UCSD-AML1 (cell line): ENCODE measurements at regions not wholly inside any gene's neighbourhood (a gene's known extent, or its start where the extent isn't known, plus 50 kb on each side); places are given as distances from the start of the nearest gene placed in this dataset.

Experiments used
- DNase-seq: peaks from one replicate; lab custom pipeline; 2025; ENCODE audit not compliant: unreplicated experiment; lab: John Stamatoyannopoulos, UW

DNA sequence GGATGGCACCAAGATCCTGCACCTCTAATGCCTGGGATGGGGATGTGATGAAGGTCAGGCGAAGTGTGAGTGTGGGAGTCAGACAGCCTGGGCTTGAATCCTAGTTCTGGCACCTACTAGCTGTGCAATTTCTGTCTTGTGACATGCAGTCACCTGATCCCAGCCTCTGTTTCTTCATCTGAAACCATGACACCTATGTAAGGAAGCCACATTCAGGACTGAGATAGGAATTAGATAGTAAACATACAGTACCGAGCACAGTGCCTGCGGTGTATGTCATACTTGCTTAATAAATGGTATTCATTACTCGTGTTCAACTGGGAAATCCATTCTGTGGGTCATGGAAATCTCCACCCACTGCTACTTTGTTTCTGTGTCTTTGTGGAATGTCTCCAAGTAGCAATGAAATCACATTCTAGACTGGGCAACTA lies 140.6 kb upstream of the STC2 start:
- DNase-seq, result no peak

DNA sequence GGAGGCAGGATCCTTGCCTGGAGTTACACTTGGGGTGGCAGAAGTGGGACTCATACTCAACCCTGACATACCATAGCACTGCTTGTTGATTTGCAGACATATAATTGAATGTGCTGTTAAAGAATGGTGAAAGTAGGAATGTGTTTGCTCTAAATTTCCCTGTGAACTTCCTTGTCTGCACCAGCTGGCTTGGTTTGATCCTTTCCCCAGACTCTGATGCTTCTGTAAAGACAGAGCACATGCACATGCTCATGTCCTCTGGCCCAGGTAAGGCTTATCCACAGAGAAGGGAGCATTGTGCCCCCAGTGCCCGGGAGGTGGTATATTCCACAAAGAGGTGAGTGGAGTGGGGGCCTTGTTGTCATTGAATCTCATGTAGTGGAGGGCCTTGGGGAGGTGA lies 138.0 kb upstream of the STC2 start:
- DNase-seq, result no peak

DNA sequence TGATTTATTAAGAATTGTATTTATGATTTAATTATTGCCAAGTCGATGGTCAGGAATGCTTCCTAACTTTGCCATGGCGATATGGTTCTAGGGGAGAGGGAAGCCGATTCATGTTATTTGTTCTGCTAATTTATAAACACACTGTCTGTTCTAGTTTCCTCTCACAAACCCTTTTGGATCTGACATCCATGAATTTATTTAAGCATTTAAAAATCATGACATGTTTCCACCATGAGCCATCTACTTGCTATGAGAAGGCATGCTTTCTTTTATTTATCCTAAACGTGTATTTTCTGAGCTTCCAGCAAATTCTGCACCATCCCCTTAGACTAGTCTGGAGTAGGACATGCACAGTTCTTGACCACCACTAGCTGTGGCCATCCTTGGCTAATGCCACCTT lies 136.6 kb upstream of the STC2 start:
- no peak for DNase-seq

DNA sequence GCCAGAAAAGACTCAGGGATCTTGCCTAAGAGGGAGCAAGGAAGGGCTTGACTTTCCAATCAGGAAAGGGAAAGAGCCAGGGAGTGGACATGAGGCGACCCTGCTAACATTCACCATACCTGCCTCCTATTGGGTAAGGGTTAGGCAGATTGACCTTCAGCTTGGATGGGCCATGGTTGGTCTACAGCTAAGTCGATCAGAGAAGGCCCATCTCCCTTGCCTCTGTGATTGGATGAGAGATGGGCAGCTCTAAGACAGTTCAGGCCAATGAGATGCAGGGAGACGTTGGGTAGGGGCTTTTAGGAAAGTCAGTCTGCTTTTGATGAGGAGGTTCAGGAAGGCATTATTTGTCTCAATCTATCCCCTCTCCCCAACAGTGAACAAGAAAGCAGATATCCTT lies 135.0 kb upstream of the STC2 start:
- no peak for DNase-seq

DNA sequence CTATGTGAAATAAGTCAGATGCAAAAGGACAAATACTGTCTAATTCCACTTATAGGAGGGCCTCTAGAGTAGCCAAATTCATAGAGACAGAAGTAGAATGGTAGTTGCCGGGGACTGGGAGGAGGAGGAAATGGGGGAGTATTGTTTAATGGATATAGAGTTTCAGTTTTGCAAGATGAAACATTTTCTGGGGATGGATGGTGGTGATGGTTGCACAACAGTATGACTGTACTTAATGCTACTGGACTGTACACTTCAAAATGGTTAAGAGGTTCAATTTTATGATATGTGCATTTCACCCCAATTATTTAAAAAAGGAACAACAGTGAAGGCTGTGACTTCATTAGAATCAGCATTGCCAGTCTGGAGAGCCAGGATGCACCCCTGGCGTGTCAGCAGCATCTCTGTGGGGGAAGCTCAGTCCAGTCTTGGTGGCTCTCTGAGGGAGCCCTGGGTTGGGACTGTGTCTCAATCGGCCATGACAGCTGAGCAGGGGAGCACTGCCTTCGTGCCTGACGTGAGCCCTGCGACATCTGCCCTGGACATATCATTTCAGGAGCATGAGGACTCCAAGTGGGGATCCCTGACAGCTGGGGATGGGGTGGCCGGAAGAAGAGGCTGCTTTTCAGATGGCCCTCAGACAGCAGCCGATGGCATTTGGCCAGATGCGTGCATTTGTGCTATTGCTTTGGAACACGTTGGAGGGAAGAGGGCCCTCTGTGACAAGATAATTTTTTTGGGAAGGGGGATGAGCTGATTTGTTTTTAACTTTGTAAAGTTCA lies 130.8 kb upstream of the STC2 start:
- DNase-seq, result no peak

DNA sequence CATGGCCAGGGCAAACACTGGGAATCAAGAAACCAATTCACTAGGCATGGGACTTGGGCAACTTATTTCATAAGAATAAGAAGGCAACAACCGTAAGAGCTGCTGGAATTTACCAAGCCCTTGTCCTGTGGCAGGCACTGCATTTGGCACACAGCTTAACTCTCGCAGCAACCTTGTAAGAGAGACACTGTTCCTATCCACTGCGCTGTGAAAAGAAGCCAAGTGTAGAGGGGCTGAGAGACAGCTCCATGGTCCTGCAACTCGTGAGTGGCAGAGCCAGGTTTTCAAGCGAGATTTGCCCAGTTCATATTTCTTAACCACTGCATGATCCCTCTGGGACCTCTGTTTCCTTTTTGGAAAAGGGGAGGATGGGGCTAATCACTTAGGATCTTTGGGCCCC lies 129.3 kb upstream of the STC2 start:
- no peak for DNase-seq

DNA sequence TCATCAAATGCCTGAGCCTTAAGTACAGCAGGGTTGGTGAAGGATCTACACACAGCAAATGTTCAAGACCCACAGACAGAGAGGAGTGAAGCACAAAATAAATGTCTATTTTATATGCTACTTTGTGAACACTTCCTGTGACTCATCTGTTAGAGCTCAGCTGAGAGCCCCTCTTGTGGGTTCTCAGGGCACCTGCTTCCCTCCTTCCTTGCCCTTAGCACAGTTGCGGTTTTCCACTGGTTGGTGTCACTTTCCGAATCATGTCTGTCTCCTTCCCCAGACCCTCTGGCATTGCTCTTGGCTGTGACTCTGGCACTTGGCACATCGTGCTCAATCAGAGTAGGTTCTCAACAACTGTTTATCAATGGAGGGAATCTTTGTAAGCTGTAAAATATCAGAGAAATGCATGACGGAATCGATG lies 128.5 kb upstream of the STC2 start:
- DNase-seq, result peak; percentile 42

DNA sequence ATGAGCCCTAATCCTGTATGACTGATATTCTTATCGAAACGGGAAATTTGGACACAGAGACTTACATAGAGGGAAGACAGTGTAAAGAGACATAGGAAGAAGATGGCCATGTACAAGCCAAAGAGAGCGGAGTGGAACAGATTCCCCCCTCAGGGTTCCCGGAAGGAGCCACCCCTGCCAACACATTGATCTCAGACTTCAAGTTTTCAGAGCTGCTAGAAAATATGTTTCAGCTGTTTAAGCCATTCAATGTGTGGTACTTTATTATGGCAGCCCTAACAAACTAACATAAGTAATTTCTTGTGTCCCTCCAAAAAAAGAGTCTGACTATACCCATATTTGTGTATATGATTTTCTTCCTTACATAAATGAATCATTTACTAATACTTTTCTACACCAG lies 128.0 kb upstream of the STC2 start:
- no peak for DNase-seq

DNA sequence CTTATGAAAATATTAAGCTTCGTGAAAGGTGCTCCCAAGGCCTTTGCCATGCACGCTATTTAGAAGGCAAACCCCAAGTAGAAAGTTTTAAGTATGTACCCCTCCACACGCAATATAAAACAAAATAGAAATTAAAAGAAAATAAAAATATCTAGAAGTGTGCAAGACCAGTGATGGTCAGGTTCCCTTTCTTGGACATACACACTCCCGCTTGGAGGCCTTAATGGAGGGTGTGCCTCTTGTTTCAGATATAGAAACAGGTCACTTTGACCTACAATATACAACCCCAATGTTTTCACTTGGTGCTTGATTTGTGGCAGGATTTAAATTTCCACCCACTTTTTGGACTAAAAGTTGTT lies 127.4 kb upstream of the STC2 start:
- DNase-seq, result no peak

DNA sequence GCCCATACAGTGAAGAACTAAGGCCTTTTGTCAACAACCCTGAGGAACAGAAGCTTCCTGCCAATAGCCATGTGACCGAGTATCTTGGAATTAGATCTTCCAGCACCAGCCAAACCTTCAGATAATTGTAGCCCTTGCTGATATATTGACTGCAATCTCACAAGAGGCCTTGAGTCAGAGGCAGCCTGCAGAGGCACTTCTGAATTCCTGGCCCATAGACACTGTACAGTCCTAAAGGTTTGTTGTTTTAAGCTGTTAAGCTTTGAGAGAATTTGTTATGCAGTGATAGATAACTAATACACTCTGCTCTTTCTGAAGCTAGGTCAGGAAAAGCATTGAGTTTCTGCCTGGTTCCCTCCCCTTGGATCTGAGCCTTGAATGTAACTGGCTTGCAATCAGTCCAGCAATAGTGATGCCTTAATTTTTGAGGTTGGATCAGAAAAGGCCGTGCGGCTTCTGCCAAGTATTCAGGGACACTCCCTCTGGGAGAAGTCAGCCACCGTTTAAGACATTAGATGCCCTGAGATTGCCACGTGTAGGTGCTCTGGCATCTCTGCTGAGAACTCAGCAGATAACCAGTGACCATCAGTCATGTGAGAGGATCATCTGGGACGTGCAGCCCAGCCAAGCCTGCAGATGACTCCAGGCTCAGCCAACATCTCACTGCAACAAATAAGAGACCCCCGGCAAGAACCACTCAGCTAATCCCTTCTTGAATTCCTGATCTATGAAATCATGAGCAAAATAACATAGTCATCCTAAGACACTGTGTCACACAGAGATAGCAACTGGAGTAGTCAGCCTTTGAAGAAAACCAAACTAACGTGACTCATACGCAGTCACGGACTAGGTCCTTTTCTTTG lies 126.8 kb upstream of the STC2 start:
- DNase-seq, result no peak

DNA sequence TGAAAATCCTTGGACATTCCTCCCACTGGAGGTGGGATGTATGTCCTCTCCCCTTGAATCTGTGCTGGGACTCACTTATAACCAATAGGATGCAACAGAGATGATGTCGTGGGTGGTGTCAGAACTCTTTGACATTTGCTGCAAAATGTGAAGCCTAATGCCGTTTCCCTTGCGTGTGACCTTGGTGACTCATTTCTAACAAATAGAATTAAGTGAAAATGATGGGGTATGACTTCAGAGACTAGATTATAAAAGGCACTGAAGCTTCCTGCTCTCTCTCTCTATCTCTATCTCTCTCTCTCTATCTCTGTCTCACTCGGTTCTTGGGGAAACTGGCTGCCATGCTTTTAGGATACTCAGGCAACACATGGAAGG lies 126.1 kb upstream of the STC2 start:
- DNase-seq, result no peak

DNA sequence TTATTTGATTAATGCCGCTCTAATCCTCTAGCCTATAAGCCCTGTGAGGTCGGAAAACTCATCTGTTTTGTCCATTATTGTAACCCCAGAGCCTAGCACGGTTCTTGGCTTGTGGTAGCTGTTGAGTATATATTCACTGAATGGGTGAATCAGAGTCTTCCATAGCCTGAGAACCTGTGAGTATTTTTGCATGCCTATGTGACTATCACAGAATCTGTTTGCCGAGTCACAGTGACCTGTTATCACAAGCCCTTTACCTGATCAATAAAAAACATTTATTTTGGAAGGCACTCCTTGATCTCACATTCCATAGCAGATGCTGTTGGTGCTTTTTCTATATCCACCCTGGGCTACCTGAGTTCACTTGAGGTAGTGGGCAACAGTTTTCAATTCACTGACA lies 125.0 kb upstream of the STC2 start:
- no peak for DNase-seq

DNA sequence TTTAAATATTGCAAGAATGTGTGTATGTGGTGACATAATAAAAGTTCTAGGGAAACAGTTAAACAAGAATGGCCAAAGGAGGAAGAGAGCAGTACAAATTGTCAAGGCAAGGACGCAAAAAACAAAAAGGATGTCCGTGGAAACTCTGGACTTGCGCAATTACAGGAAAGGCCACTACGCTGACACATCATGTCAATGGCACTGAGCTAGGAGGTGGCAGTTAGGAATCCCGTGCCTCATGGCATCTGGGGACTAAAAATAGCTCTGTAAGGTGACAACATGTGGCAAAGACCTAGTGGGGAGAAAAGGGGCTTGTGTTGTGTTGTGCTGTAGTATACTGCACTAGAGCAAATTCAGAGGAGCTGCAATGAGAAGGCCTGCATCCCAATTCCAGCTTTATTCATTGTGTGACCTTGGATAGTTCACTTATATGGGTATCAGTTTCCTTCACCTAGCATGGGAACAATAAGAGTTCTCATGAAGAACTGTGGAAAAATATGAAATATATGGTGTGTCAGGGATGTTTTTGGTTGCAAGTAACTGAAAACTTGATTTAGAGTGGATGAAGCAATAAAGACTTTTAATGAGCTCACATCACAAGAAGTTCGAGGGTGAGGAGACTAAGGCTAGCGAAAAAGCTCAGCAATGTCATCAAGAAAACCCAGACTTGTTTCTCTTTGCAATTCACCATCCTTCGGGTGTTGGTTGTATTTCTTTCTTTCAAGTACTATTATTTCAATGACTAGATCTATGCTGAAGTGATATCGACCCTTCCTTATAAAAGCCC lies 124.1 kb upstream of the STC2 start:
- DNase-seq, result peak; percentile 36

DNA sequence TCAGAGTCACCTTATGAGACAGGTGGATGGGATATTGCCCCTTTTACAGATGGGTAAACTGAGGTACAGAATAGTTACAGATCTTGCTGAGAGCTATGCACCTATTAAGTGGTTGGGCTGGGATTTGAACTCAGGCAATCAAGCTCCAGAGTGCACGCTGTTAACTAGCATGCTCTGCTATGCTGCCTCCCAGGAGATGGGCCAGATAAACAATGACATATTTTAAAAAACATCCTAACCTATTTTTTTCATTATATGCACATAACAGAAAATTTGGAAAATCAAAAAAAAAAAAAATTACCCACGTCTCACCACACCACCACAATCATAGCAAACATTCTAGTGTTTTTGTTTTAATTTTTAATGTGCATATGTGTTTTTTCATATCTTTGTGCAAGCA lies 123.4 kb upstream of the STC2 start:
- no peak for DNase-seq

DNA sequence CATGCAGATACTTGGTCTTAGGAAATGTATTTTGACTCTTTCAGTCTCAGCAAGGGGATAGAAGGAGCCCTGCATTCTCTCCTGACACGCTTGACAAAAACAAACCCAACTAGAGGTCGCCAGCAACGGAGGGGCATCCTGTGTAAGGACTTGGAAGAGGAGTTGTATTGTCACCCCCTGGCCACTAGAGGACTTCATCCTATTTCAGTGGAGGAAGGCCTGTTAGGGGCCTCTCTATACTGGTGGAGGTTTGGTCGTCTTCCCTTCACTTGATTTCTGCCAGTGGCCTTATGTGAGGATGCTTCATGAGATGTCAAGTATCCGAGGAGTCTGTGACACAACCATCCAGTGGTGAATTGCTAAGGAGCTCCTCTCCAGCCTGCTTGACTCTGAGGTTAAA lies 122.8 kb upstream of the STC2 start:
- DNase-seq, result no peak

DNA sequence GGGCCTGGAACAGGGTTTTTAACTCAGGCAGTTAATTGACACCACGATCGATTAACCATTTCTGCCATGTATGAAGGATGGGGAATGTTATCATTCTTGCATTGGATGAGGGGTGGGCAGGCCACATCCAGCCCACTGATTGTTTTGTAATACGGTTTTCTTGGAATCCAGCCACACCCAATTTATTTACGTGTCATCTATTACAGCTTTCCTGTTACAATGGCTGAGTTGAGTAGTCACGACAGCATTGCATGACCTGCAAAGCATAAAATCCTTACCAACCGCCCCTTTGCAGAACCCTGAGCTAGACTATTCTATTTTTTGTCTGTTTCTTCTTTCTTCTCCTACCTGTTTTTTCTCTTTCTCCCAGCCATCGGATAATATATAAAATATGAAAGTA lies 122.0 kb upstream of the STC2 start:
- no peak for DNase-seq

DNA sequence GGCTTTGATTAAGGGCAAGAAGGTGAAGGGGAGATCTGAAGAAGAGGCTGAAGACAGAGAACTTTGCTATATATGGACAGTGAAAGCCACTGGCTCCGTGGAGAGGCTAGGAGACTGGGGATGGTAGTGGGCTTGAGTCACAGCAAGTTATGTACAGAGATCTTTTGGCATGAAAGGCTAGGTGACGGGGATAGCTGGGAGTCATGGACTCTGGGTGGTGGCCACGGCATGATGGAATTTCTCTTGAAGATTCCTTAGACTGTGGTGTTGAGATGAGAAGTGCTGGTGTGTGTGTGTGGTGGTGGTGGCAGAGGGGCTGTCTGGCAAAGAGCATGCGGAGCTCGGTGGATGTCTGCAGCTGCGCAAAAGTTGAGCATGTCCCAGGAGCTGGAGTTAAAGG lies 120.6 kb upstream of the STC2 start:
- no peak for DNase-seq

DNA sequence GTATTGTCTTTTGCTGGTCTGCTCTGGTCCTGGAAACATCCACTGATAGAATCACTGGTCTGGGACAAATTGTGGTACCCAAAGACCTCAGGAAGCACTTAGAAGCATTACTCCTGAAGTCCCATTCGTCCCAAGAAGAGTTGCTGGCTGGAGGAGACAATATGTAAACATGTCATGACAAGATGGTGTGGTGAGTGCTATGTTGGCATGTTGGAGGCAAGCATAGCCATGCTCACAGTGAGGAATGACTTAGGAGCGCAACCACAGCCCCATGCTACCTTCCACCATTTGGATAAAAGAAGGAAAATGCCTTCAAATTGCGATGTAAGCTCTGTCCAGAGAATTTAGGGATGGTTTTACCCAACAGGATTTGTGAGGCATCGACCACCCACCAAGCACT lies 115.8 kb upstream of the STC2 start:
- no peak for DNase-seq

DNA sequence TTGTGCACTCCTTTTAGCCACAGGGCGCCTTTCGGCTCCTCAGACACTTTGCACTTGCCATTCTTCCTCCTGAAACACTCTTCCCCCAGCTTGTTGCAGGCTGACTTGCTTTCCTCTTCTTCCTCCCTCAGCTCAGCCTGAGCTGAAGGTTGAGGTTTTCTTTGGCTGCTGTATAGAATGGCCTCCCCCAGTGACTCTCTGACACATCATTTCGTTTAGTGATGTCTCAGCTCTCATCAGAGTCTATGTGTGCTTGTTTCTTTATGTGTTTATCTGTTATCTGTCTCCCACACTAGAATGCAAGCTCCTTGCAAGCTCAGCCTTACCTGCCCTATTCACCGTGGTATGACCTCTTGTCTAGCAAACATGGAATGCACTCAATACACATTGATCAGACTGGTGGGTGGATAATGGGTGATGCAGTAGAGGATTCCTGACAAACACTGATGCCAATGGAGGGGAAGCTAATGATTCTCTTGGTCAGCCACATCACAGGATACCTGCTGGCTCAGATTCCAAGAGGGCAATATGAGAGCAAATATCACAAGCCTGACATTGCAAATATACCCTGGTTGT lies 112.9 kb upstream of the STC2 start:
- no peak for DNase-seq

DNA sequence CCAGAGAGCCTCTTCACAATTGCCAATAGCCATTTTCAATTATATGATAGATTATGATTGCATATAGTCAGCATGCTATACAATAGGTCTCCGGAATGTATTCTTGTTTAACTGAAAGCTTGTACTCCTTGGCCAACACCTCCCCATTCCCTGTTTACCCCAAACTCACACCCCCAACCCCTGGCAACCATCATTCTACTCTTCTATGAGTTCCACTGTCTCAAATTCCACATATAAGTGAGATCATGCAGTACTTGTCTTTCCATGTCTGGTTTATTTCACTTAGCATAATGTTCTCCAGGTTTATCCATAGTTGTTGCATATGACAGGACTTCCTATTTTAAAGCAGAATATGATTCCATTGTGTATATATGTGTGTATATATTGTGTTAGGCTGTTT lies 110.7 kb upstream of the STC2 start:
- no peak for DNase-seq

DNA sequence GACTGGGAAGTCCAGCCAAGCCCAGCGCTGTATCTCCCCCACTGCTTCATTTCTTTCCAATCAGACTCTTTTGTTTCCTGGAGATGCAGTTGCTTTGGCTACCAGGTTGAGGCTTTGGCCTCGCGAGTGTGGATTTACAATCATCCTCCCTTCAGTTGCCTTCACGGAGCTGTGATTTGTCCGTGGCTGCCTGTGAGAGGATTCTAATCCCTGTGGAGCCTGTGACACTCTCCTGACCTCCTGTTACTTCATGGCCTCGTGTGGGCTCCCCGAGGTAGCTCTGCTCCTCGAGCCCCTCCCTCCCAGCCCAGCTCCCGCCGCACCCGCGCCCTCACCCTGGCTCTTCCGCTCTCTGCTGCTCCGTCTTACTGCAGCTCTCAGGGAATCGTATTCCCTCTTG lies 107.2 kb upstream of the STC2 start:
- no peak for DNase-seq
